GM23248 (cell line): ENCODE measurements at regions not wholly inside any gene's neighbourhood (a gene's known extent, or its start where the extent isn't known, plus 50 kb on each side); places are given as distances from the start of the nearest gene placed in this dataset.
A peak's percentile ranks its signal among the peaks of the same experiment; 100 is the strongest.

Source experiments
- DNase-seq: peaks from one replicate; pipeline ENCODE4 v3.0.0-alpha.2; 2015
- H2AFZ ChIP-seq: fragments of 200-600 bp; sonication (generic); 2 replicates; pipeline ENCODE4 v1.6.1; 2016; ENCODE audit warnings: antibody characterized with exemption
- H3F3A ChIP-seq: fragments of 200-600 bp; sonication (generic); 2 replicates; pipeline ENCODE4 v1.6.1; 2016; ENCODE audit warnings: mild to moderate bottlenecking, antibody characterized with exemption, mixed run types; ENCODE audit not compliant: insufficient read depth
- H3K27ac ChIP-seq: fragments of 200-600 bp; sonication (generic); 2 replicates; pipeline ENCODE4 v1.5.1; 2016; ENCODE audit warnings: mild to moderate bottlenecking
- H3K27me3 ChIP-seq: fragments of 200-600 bp; sonication (generic); replicated peaks from 2 replicates; pipeline ENCODE4 v1.6.1; 2016; ENCODE audit warnings: mild to moderate bottlenecking; ENCODE audit not compliant: insufficient read depth
- H3K36me3 ChIP-seq: fragments of 200-600 bp; sonication (generic); 2 replicates; pipeline ENCODE4 v1.6.1; 2016; ENCODE audit warnings: low read depth, mild to moderate bottlenecking
- H3K4me1 ChIP-seq: fragments of 200-600 bp; sonication (generic); 2 replicates; pipeline ENCODE4 v1.6.1; 2016; ENCODE audit warnings: mild to moderate bottlenecking; ENCODE audit not compliant: insufficient read depth
- H3K4me2 ChIP-seq: fragments of 200-600 bp; sonication (generic); one replicate; pipeline ENCODE4 v1.6.1; 2016; ENCODE audit warnings: mild to moderate bottlenecking; ENCODE audit not compliant: unreplicated experiment
- H3K4me3 ChIP-seq: fragments of 200-600 bp; sonication (generic); 2 replicates; pipeline ENCODE4 v1.5.1; 2016; ENCODE audit warnings: mild to moderate bottlenecking
- H3K79me2 ChIP-seq: fragments of 200-600 bp; sonication (generic); 2 replicates; pipeline ENCODE4 v1.6.1; 2016; ENCODE audit warnings: mild to moderate bottlenecking; ENCODE audit not compliant: insufficient read depth
- H3K9ac ChIP-seq: fragments of 200-600 bp; sonication (generic); 2 replicates; pipeline ENCODE4 v1.6.1; 2016; ENCODE audit warnings: mild to moderate bottlenecking
- H3K9me2 ChIP-seq: fragments of 200-600 bp; sonication (generic); 2 replicates; pipeline ENCODE4 v1.6.1; 2016; ENCODE audit warnings: mixed run types, mild to moderate bottlenecking, moderate library complexity; ENCODE audit not compliant: insufficient read depth
- H3K9me3 ChIP-seq: fragments of 200-600 bp; sonication (generic); one replicate; pipeline ENCODE4 v1.6.1; 2017; ENCODE audit warnings: low read depth
- H4K20me1 ChIP-seq: fragments of 200-600 bp; sonication (generic); 2 replicates; pipeline ENCODE4 v1.6.0; 2016; ENCODE audit not compliant: insufficient read depth
- EZH2 ChIP-seq: fragments of 200-600 bp; sonication (generic); IDR thresholded peaks from 2 replicates; pipeline ENCODE4 v1.6.1; 2018; ENCODE audit warnings: antibody characterized with exemption, mild to moderate bottlenecking; ENCODE audit not compliant: insufficient read depth, poor library complexity, severe bottlenecking
- EZH2phosphoT487 ChIP-seq: fragments of 200-600 bp; sonication (generic); IDR thresholded peaks from 2 replicates; pipeline ENCODE4 v1.6.1; 2018; ENCODE audit warnings: antibody characterized with exemption, moderate library complexity, mild to moderate bottlenecking, low read depth; ENCODE audit not compliant: insufficient read depth
- WGBS, 2 experiments: methylation state at CpG; one replicate each; pipeline ENCODE4 v1.1.6; 2015 to 2017; ENCODE audit warnings: low lambda C conversion rate in 2 of 2, low coverage in 1 of 2; ENCODE audit errors: missing lambda C conversion rate in 2 of 2; 5-methylcytosine and 5-hydroxymethylcytosine counted together
- in situ Hi-C: fragments of 300-500 bp; cut with MboI; formaldehyde crosslinking; loops from 2 replicates; pipeline ENCODE4 v1.15.0; 2020

- H3K36me3 ChIP-seq = no peaks in the 10 kb centered on the region
- H3K27me3 ChIP-seq = no peaks in the 10 kb centered on the region
- peaks cover 28% of the 10 kb centered on the region for H3K4me1 ChIP-seq
- H4K20me1 ChIP-seq = no peaks in the 10 kb centered on the region
- H3K9me2 ChIP-seq = no peaks in the 10 kb centered on the region
- peaks cover 32% of the 10 kb centered on the region for H3F3A ChIP-seq
- H3K4me2 ChIP-seq = peak overlapping the region; percentile 64
- H3K27ac ChIP-seq = peak overlapping the region; percentile 89
- 3 to 6% methylated on average over 8 of the region's 8 CpGs for WGBS, 2 experiments
- H3K79me2 ChIP-seq = no peaks in the 10 kb centered on the region; the same call in 1 of the 2 replicates
- H2AFZ ChIP-seq = 0 out of 2 replicates have a peak overlapping the region, but pooled peaks have one; percentile 39
- peaks cover 7% of the 10 kb centered on the region for H3K9me3 ChIP-seq
- peak overlapping the region; percentile 46 for H3K9ac ChIP-seq
- in situ Hi-C loops = no loop called here
- no peak overlapping the region for H3K4me3 ChIP-seq
- DNase-seq = peak; percentile 99
- no peak for TF ChIP-seq EZH2
- TF ChIP-seq EZH2phosphoT487 = 0 out of 2 replicates have a peak, but pooled peaks have one; percentile 65
Measured at GRCh38 chr7:131188367-131189339, 139.0 kb upstream of the MKLN1 start.

GRCh38 chr7:131189488-131189887 lies 138.2 kb upstream of the MKLN1 start:
- H3K27ac ChIP-seq = peak overlapping the region; percentile 89
- peak overlapping the region; percentile 17; the same call in 1 of the 2 replicates for H3K9ac ChIP-seq
- in situ Hi-C loops = no loop called here

GRCh38 chr7:131190146-131190545 lies 137.5 kb upstream of the MKLN1 start:
- H3K27ac ChIP-seq = 0 out of 2 replicates have a peak overlapping the region, but pooled peaks have one; percentile 10
- H3K9ac ChIP-seq = no peak overlapping the region
- H3K36me3 ChIP-seq = no peaks in the 10 kb centered on the region
- no peak overlapping the region for H3K4me3 ChIP-seq
- H3K9me2 ChIP-seq = no peaks in the 10 kb centered on the region
- no peaks in the 10 kb centered on the region; the same call in 1 of the 2 replicates for H3K79me2 ChIP-seq
- peaks cover 7% of the 10 kb centered on the region for H3K9me3 ChIP-seq
- in situ Hi-C loops = no loop called here
- no peaks in the 10 kb centered on the region for H3K27me3 ChIP-seq
- no peaks in the 10 kb centered on the region for H4K20me1 ChIP-seq
- TF ChIP-seq EZH2 = no peak
- no peak for TF ChIP-seq EZH2phosphoT487
- peak; percentile 69 for DNase-seq
- H3F3A ChIP-seq = peaks cover 30% of the 10 kb centered on the region
- peak overlapping the region; percentile 24 for H3K4me2 ChIP-seq
- no peak overlapping the region for H2AFZ ChIP-seq
- peaks cover 25% of the 10 kb centered on the region for H3K4me1 ChIP-seq
- 8 to 17% methylated on average over 2 of the region's 2 CpGs for WGBS, 2 experiments

More at GRCh38 chr7:131189488-131189887, 138.2 kb upstream of the MKLN1 start:
- Histone ChIP-seq H3K9me3 (peaks cover 7% of the 10 kb centered on the region), H3K4me1 (peaks cover 25% of the 10 kb centered on the region), H3K4me3 (no peak overlapping the region), H3K27me3 (no peaks in the 10 kb centered on the region), H3F3A (peaks cover 30% of the 10 kb centered on the region), H2AFZ (no peak overlapping the region), H3K4me2 (no peak overlapping the region), H3K79me2 (no peaks in the 10 kb centered on the region; the same call in 1 of the 2 replicates), H4K20me1 (no peaks in the 10 kb centered on the region), H3K36me3 (no peaks in the 10 kb centered on the region), H3K9me2 (no peaks in the 10 kb centered on the region)
- 96 to 97% methylated on average over 5 of the region's 5 CpGs for WGBS, 2 experiments
- DNase-seq = no peak
- TF ChIP-seq EZH2phosphoT487 (no peak), EZH2 (no peak)

- Histone ChIP-seq H3F3A (peaks cover 30% of the 10 kb centered on the region), H2AFZ (no peak overlapping the region), H3K36me3 (no peaks in the 10 kb centered on the region), H3K9ac (no peak overlapping the region), H4K20me1 (no peaks in the 10 kb centered on the region), H3K4me3 (no peak overlapping the region), H3K9me2 (no peaks in the 10 kb centered on the region), H3K4me1 (peaks cover 25% of the 10 kb centered on the region), H3K4me2 (peak overlapping the region; percentile 24), H3K27ac (0 out of 2 replicates have a peak overlapping the region, but pooled peaks have one; percentile 10), H3K9me3 (peaks cover 7% of the 10 kb centered on the region), H3K79me2 (no peaks in the 10 kb centered on the region; the same call in 1 of the 2 replicates), H3K27me3 (no peaks in the 10 kb centered on the region)
- in situ Hi-C loops = no loop called here
- no peak for DNase-seq
- TF ChIP-seq EZH2phosphoT487 (no peak), EZH2 (no peak)
- 94 to 100% methylated on average over 1 of the region's 1 CpG for WGBS, 2 experiments
Measured at GRCh38 chr7:131190581-131190980, 137.1 kb upstream of the MKLN1 start.
